Non-pigmented ciliary epithelial cell (primary cell): ENCODE measurements at regions not wholly inside any gene's neighbourhood (a gene's known extent, or its start where the extent isn't known, plus 50 kb on each side); places are given as distances from the start of the nearest gene placed in this dataset.

Experiments
- DNase-seq: peaks from one replicate; pipeline ENCODE4 v3.0.0-alpha.2; 2010; ENCODE audit warnings: low read depth

GRCh38 chr1:238108417-238108816 is 217.7 kb upstream of the ZP4 start:
- DNase-seq, result no peak

- DNase-seq, result no peak
Observed at GRCh38 chr1:238107322-238107721, 216.6 kb upstream of the ZP4 start.

- DNase-seq, result no peak
Observed at GRCh38 chr1:238104752-238105151, 214.0 kb upstream of the ZP4 start.

GRCh38 chr1:238101923-238102322 is 211.2 kb upstream of the ZP4 start:
- DNase-seq, result no peak

- no peak for DNase-seq
Observed at GRCh38 chr1:238099871-238100270, 209.1 kb upstream of the ZP4 start.

GRCh38 chr1:238089615-238090014 is 198.9 kb upstream of the ZP4 start:
- no peak for DNase-seq

- DNase-seq, result no peak
Observed at GRCh38 chr1:238088560-238089290, 198.0 kb upstream of the ZP4 start.

- no peak for DNase-seq
Observed at GRCh38 chr1:238073991-238074390, 183.3 kb upstream of the ZP4 start.

GRCh38 chr1:238071061-238071460 is 180.3 kb upstream of the ZP4 start:
- DNase-seq, result no peak

- DNase-seq, result peak; percentile 80
Observed at GRCh38 chr1:238063454-238063853, 172.7 kb upstream of the ZP4 start.

- DNase-seq, result peak; percentile 45
Observed at GRCh38 chr1:238061967-238062613, 171.4 kb upstream of the ZP4 start.

- DNase-seq, result no peak
Observed at GRCh38 chr1:238060061-238060460, 169.3 kb upstream of the ZP4 start.

- DNase-seq, result no peak
Observed at GRCh38 chr1:238052496-238053266, 162.0 kb upstream of the ZP4 start.

- no peak for DNase-seq
Observed at GRCh38 chr1:238029126-238029525, 138.4 kb upstream of the ZP4 start.

- DNase-seq, result no peak
Observed at GRCh38 chr1:238027366-238027765, 136.6 kb upstream of the ZP4 start.

- no peak for DNase-seq
Observed at GRCh38 chr1:238023137-238023536, 132.4 kb upstream of the ZP4 start.

GRCh38 chr1:238018214-238018613 is 127.5 kb upstream of the ZP4 start:
- DNase-seq, result no peak

GRCh38 chr1:238006779-238007178 is 116.1 kb upstream of the ZP4 start:
- DNase-seq, result no peak

GRCh38 chr1:238005116-238005515 is 114.4 kb upstream of the ZP4 start:
- no peak for DNase-seq

- no peak for DNase-seq
Observed at GRCh38 chr1:238001818-238002217, 111.1 kb upstream of the ZP4 start.

- DNase-seq, result no peak
Observed at GRCh38 chr1:237999426-238000052, 108.8 kb upstream of the ZP4 start.

- DNase-seq, result no peak
Observed at GRCh38 chr1:237998581-237998980, 107.9 kb upstream of the ZP4 start.

- DNase-seq, result no peak
Observed at GRCh38 chr1:237983496-237983895, 92.8 kb upstream of the ZP4 start.
